IMR-90 (cell line): ENCODE measurements at regions not wholly inside any gene's neighbourhood (a gene's known extent, or its start where the extent isn't known, plus 50 kb on each side); places are given as distances from the start of the nearest gene placed in this dataset.

Source experiments
- ATAC-seq: fragments of 200-7000 bp; cut with Tn5 transposase; 2 replicates; pipeline ENCODE4 v1.9.1; 2020; ENCODE audit warnings: low read depth, mild to moderate bottlenecking, moderate library complexity
- BruUV-seq: library from RNA; stranded (reverse); fragments of 400-500 nt; replicated peaks from 2 replicates; lab custom pipeline; 2021; lab: Mats Ljungman, UMichigan
- CTCF ChIA-PET: fragments of 300-600 bp; formaldehyde crosslinking; extraction: SDS; loops from one replicate; lab custom pipeline; 2021; ENCODE audit warnings: antibody characterized with exemption; lab: Yijun Ruan, JAX
- POLR2A ChIA-PET: fragments of 300-600 bp; sonication (Branson Sonifier 250); formaldehyde crosslinking; loops from one replicate; lab custom pipeline; 2022; ENCODE audit warnings: antibody characterized with exemption; ENCODE audit not compliant: unreplicated experiment; lab: Charles Lee
- DNase-seq: peaks from one replicate; pipeline ENCODE4 v3.0.0; 2013
- H2AFZ ChIP-seq: replicated peaks from 2 replicates; pipeline ENCODE3; 2013; ENCODE audit warnings: low read length, mild to moderate bottlenecking; ENCODE audit not compliant: poor library complexity
- H2AK5ac ChIP-seq: 2 replicates; pipeline ENCODE4 v1.6.1; 2013; ENCODE audit warnings: low read depth, low read length, inconsistent platforms
- H2AK9ac ChIP-seq: replicated peaks from 2 replicates; pipeline ENCODE3; 2013; ENCODE audit warnings: mild to moderate bottlenecking, low read depth, low read length, moderate library complexity; ENCODE audit not compliant: poor library complexity
- H2BK120ac ChIP-seq: 2 replicates; pipeline ENCODE4 v1.6.1; 2013; ENCODE audit warnings: low read depth, low read length, inconsistent platforms
- H2BK15ac ChIP-seq: 3 replicates; pipeline ENCODE4 v1.6.1; 2013; ENCODE audit warnings: low read depth, low read length, inconsistent platforms
- H2BK20ac ChIP-seq: 2 replicates; pipeline ENCODE4 v1.6.1; 2013; ENCODE audit warnings: low read depth, mild to moderate bottlenecking, inconsistent platforms, low read length, moderate library complexity
- H2BK5ac ChIP-seq: 2 replicates; pipeline ENCODE4 v1.6.1; 2013; ENCODE audit warnings: mild to moderate bottlenecking, low read depth, low read length, inconsistent platforms; ENCODE audit not compliant: poor library complexity, severe bottlenecking
- H3K14ac ChIP-seq: replicated peaks from 2 replicates; pipeline ENCODE4 v1.6.1; 2013; ENCODE audit warnings: low read depth, low read length, inconsistent platforms
- H3K18ac ChIP-seq: 2 replicates; pipeline ENCODE4 v1.6.1; 2013; ENCODE audit warnings: low read depth, low read length, control low read depth
- H3K23ac ChIP-seq: 2 replicates; pipeline ENCODE4 v1.6.1; 2013; ENCODE audit warnings: low read depth, low read length, inconsistent platforms
- H3K27ac ChIP-seq: 2 replicates; pipeline ENCODE4 v1.5.1; 2013; ENCODE audit warnings: mild to moderate bottlenecking, control low read depth, low read length; ENCODE audit not compliant: insufficient read depth
- H3K27me3 ChIP-seq: 2 replicates; pipeline ENCODE4 v1.6.1; 2013; ENCODE audit warnings: low read length; ENCODE audit not compliant: control insufficient read depth, insufficient read depth
- H3K36me3 ChIP-seq: 2 replicates; pipeline ENCODE4 v1.6.1; 2013; ENCODE audit warnings: low read length, mixed read lengths; ENCODE audit not compliant: control insufficient read depth, insufficient read depth
- H3K4ac ChIP-seq: 2 replicates; pipeline ENCODE4 v1.6.1; 2013; ENCODE audit warnings: low read depth, low read length, inconsistent platforms
- H3K4me1 ChIP-seq: 2 replicates; pipeline ENCODE4 v1.6.1; 2013; ENCODE audit warnings: low read length, mixed read lengths; ENCODE audit not compliant: control insufficient read depth, insufficient read depth
- H3K4me2 ChIP-seq: 2 replicates; pipeline ENCODE4 v1.6.1; 2013; ENCODE audit warnings: low read depth, mild to moderate bottlenecking, control low read depth, low read length, moderate library complexity
- H3K4me3 ChIP-seq: 2 replicates; pipeline ENCODE4 v1.5.1; 2013; ENCODE audit warnings: low read depth, mild to moderate bottlenecking, control low read depth, low read length, moderate library complexity; ENCODE audit not compliant: insufficient read depth
- H3K56ac ChIP-seq: 2 replicates; pipeline ENCODE4 v1.6.1; 2013; ENCODE audit warnings: low read length, inconsistent platforms; ENCODE audit not compliant: insufficient read depth; ENCODE audit errors: extremely low read depth
- H3K79me1 ChIP-seq, 2 experiments: 2 replicates each; pipeline ENCODE4 v1.6.1; 2013; ENCODE audit warnings: low read length in 2 of 2, inconsistent platforms in 1 of 2, low read depth in 1 of 2
- H3K9ac ChIP-seq: 2 replicates; pipeline ENCODE4 v1.6.1; 2013; ENCODE audit warnings: low read depth, low read length, control low read depth
- H3K9me1 ChIP-seq: 2 replicates; pipeline ENCODE4 v1.6.1; 2013; ENCODE audit warnings: low read length, inconsistent platforms; ENCODE audit not compliant: insufficient read depth
- H3K9me3 ChIP-seq: 2 replicates; pipeline ENCODE4 v1.6.1; 2013; ENCODE audit warnings: low read length; ENCODE audit not compliant: control insufficient read depth, insufficient read depth
- H4K20me1 ChIP-seq: 2 replicates; pipeline ENCODE4 v1.6.1; 2013; ENCODE audit warnings: low read length, inconsistent platforms; ENCODE audit not compliant: insufficient read depth
- H4K5ac ChIP-seq: 2 replicates; pipeline ENCODE4 v1.6.1; 2013; ENCODE audit warnings: mild to moderate bottlenecking, low read depth, low read length, control low read depth
- H4K8ac ChIP-seq, 2 experiments: 2 replicates each; pipeline ENCODE4 v1.6.1; 2013; ENCODE audit warnings: low read depth in 2 of 2, low read length in 2 of 2, control low read depth in 1 of 2, inconsistent platforms in 1 of 2
- H4K91ac ChIP-seq: 2 replicates; pipeline ENCODE4 v1.6.1; 2013; ENCODE audit warnings: low read depth, low read length, inconsistent platforms; ENCODE audit not compliant: insufficient read depth
- CEBPB ChIP-seq: IDR thresholded peaks from 2 replicates; pipeline ENCODE4 v1.6.1; 2012; ENCODE audit warnings: low read depth, low read length, improper control_type of control experiment
- POLR2A ChIP-seq: IDR thresholded peaks from 2 replicates; pipeline ENCODE4 v1.6.1; 2012; ENCODE audit warnings: mild to moderate bottlenecking, low read depth, low read length
- RFX5 ChIP-seq: IDR thresholded peaks from 2 replicates; pipeline ENCODE4 v1.8.0; 2012; ENCODE audit warnings: low read depth, mild to moderate bottlenecking, low read length, moderate library complexity
- WGBS, 2 experiments: methylation state at CpG; one replicate each; pipeline versions ENCODE4 v1.1.5 to v1.1.7; 2013; ENCODE audit warnings: missing lambda C conversion rate in 2 of 2; ENCODE audit not compliant: insufficient read length in 1 of 2; ENCODE audit errors: extremely low coverage in 2 of 2; 5-methylcytosine and 5-hydroxymethylcytosine counted together
- dilution Hi-C: fragments of 300-500 bp; cut with HindIII; formaldehyde crosslinking; loops from one replicate; pipeline ENCODE4 v1.14.3; 2018; ENCODE audit warnings: low sequenced_read_pairs; ENCODE audit not compliant: unreplicated experiment
- in situ Hi-C: fragments of 300-500 bp; cut with MboI; formaldehyde crosslinking; loops from 3 replicates; pipeline ENCODE4 v1.14.3; 2019; ENCODE audit warnings: low sequenced_read_pairs, inconsistent platforms, mixed read lengths
- intact Hi-C: fragments of 100-400 bp; cut with micrococcal nuclease; formaldehyde crosslinking; loops from 2 replicates; pipeline ENCODE4 v1.10.0; 2022

DNA sequence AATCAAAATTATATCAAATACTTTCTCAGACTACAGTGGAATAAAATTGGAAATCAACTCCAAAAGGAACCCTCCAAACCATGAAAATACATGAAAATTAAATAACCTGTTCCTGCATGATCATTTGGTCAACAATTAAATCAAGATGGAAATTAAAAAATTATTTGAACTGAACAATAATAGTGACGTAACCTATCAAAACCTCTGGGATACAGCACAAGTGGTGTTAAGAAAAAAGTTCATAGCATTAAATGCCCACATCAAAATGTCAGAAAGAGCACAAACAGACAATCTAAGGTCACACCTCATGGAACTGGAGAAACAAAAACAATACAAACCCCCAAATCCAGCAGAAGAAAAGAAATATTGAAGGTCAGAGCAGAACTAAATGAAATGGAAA, 1460.7 kb downstream of the OLFM4 start:
- Histone ChIP-seq H2BK120ac (no peak overlapping the region), H2BK15ac (no peak overlapping the region), H3K4me3 (no peak overlapping the region), H3K23ac (no peak overlapping the region), H3K79me1 (no peaks in the 10 kb centered on the region), H2AK5ac (no peak overlapping the region), H2BK20ac (no peak overlapping the region), H2AFZ (no peak overlapping the region), H3K4me2 (no peak overlapping the region), H4K91ac (no peak overlapping the region), H3K36me3 (no peaks in the 10 kb centered on the region), H3K9ac (no peak overlapping the region), H4K20me1 (no peaks in the 10 kb centered on the region), H3K4me1 (no peaks in the 10 kb centered on the region), H3K18ac (no peak overlapping the region), H4K5ac (no peak overlapping the region), H4K8ac (no peak overlapping the region), H3K56ac (no peak overlapping the region), H2AK9ac (no peak overlapping the region), H2BK5ac (no peak overlapping the region), H3K14ac (no peak overlapping the region), H3K4ac (no peak overlapping the region), H3K9me3 (peaks cover 8% of the 10 kb centered on the region), H3K9me1 (no peaks in the 10 kb centered on the region), H3K27me3 (no peaks in the 10 kb centered on the region), H3K27ac (no peak overlapping the region)
- in situ Hi-C loops (no loop called here), dilution Hi-C loops (no loop called here), intact Hi-C loops (no loop called here)
- DNase-seq, result no peak
- BruUV-seq, result no TSS peak
- POLR2A ChIA-PET, result no interaction called here
- no peak for ATAC-seq
- TF ChIP-seq CEBPB (no peak), POLR2A (no peak), RFX5 (no peak)
- CTCF ChIA-PET, result no interaction called here
- WGBS, 2 experiments, result no CpG with 5 or more reads among the region's 1 CpG
